NCI-H774 (cell line): ENCODE measurements at regions not wholly inside any gene's neighbourhood (a gene's known extent, or its start where the extent isn't known, plus 50 kb on each side); places are given as distances from the start of the nearest gene placed in this dataset.
"Not testable (repeated sequence)": the region's sequence is repeated elsewhere in the genome, so short reads cannot be mapped to it uniquely, and the experiment has no call there.

Experiments used
- DNase-seq: peaks from one replicate; lab custom pipeline; 2025; lab: John Stamatoyannopoulos, UW

GRCh38 chr4:29307755-29308154 lies 1412.4 kb upstream of the PCDH7 start:
- DNase-seq: no peak

- no peak for DNase-seq
Observed at GRCh38 chr4:29309050-29309449, 1411.1 kb upstream of the PCDH7 start.

GRCh38 chr4:29310252-29310651 lies 1409.9 kb upstream of the PCDH7 start:
- no peak for DNase-seq

GRCh38 chr4:29311247-29311646 lies 1408.9 kb upstream of the PCDH7 start:
- DNase-seq: no peak

- DNase-seq: no peak
Observed at GRCh38 chr4:29319663-29320340, 1400.4 kb upstream of the PCDH7 start.

- no peak for DNase-seq
Observed at GRCh38 chr4:29320947-29321620, 1399.1 kb upstream of the PCDH7 start.

- no peak for DNase-seq
Observed at GRCh38 chr4:29326004-29326403, 1394.2 kb upstream of the PCDH7 start.

- no peak for DNase-seq
Observed at GRCh38 chr4:29326816-29327215, 1393.4 kb upstream of the PCDH7 start.

GRCh38 chr4:29336861-29337260 lies 1383.3 kb upstream of the PCDH7 start:
- no peak for DNase-seq

GRCh38 chr4:29372971-29373370 lies 1347.2 kb upstream of the PCDH7 start:
- DNase-seq: no peak

GRCh38 chr4:29375716-29376115 lies 1344.5 kb upstream of the PCDH7 start:
- no peak for DNase-seq

GRCh38 chr4:29378237-29378636 lies 1341.9 kb upstream of the PCDH7 start:
- not testable (repeated sequence) for DNase-seq

- no peak for DNase-seq
Observed at GRCh38 chr4:29390921-29391320, 1329.2 kb upstream of the PCDH7 start.

GRCh38 chr4:29405116-29405515 lies 1315.1 kb upstream of the PCDH7 start:
- DNase-seq: no peak

GRCh38 chr4:29415771-29416170 lies 1304.4 kb upstream of the PCDH7 start:
- DNase-seq: no peak

GRCh38 chr4:29423836-29424721 lies 1296.1 kb upstream of the PCDH7 start:
- no peak for DNase-seq

- DNase-seq: no peak
Observed at GRCh38 chr4:29453303-29453820, 1266.8 kb upstream of the PCDH7 start.

- DNase-seq: no peak
Observed at GRCh38 chr4:29459926-29460325, 1260.2 kb upstream of the PCDH7 start.

- no peak for DNase-seq
Observed at GRCh38 chr4:29467044-29467717, 1253.0 kb upstream of the PCDH7 start.
